GM08714 (cell line): ENCODE measurements at regions not wholly inside any gene's neighbourhood (a gene's known extent, or its start where the extent isn't known, plus 50 kb on each side); places are given as distances from the start of the nearest gene placed in this dataset.

ENCODE experiments used
- H3K4me3 ChIP-seq: fragments of 200-500 bp; sonication (Bioruptor generic); 2 replicates; pipeline ENCODE4 v1.5.1; 2014; ENCODE audit warnings: mild to moderate bottlenecking, low read length, inconsistent platforms
- ZNF274 ChIP-seq: IDR thresholded peaks from 2 replicates; pipeline ENCODE4 v1.6.1; 2012; ENCODE audit warnings: mild to moderate bottlenecking, low read depth, low read length

- no peak for TF ChIP-seq ZNF274
- H3K4me3 ChIP-seq, result no peak overlapping the region
These were observed 555.3 kb downstream of the IGSF11 start for GRCh38 chr3:118479376-118479775.

GRCh38 chr3:118480101-118480860 is 554.4 kb downstream of the IGSF11 start:
- no peak overlapping the region for H3K4me3 ChIP-seq
- no peak for TF ChIP-seq ZNF274

GRCh38 chr3:118485693-118486092 is 549.0 kb downstream of the IGSF11 start:
- no peak for TF ChIP-seq ZNF274

GRCh38 chr3:118487734-118488133 is 546.9 kb downstream of the IGSF11 start:
- TF ChIP-seq ZNF274, result no peak
- no peak overlapping the region for H3K4me3 ChIP-seq

More at GRCh38 chr3:118485693-118486092, 549.0 kb downstream of the IGSF11 start:
- no peak overlapping the region for H3K4me3 ChIP-seq

GRCh38 chr3:118488732-118489131 is 545.9 kb downstream of the IGSF11 start:
- TF ChIP-seq ZNF274, result no peak
- no peak overlapping the region for H3K4me3 ChIP-seq

- TF ChIP-seq ZNF274, result no peak
- no peak overlapping the region for H3K4me3 ChIP-seq
These were observed 539.4 kb downstream of the IGSF11 start for GRCh38 chr3:118495206-118495605.

GRCh38 chr3:118497274-118497673 is 537.4 kb downstream of the IGSF11 start:
- no peak overlapping the region for H3K4me3 ChIP-seq
- no peak for TF ChIP-seq ZNF274

- H3K4me3 ChIP-seq, result no peak overlapping the region
- TF ChIP-seq ZNF274, result no peak
These were observed 533.5 kb downstream of the IGSF11 start for GRCh38 chr3:118501152-118501551.

GRCh38 chr3:118504906-118505305 is 529.7 kb downstream of the IGSF11 start:
- TF ChIP-seq ZNF274, result no peak
- H3K4me3 ChIP-seq, result no peak overlapping the region

GRCh38 chr3:118505784-118506183 is 528.9 kb downstream of the IGSF11 start:
- TF ChIP-seq ZNF274, result no peak
- no peak overlapping the region for H3K4me3 ChIP-seq

GRCh38 chr3:118511402-118511801 is 523.2 kb downstream of the IGSF11 start:
- H3K4me3 ChIP-seq, result no peak overlapping the region
- TF ChIP-seq ZNF274, result no peak

- TF ChIP-seq ZNF274, result no peak
- no peak overlapping the region for H3K4me3 ChIP-seq
These were observed 522.3 kb downstream of the IGSF11 start for GRCh38 chr3:118512301-118512700.

GRCh38 chr3:118525077-118525476 is 509.6 kb downstream of the IGSF11 start:
- no peak overlapping the region for H3K4me3 ChIP-seq
- TF ChIP-seq ZNF274, result no peak

- no peak for TF ChIP-seq ZNF274
- no peak overlapping the region for H3K4me3 ChIP-seq
These were observed 507.7 kb downstream of the IGSF11 start for GRCh38 chr3:118526758-118527513.

GRCh38 chr3:118527514-118528044 is 507.1 kb downstream of the IGSF11 start:
- TF ChIP-seq ZNF274, result no peak

More at GRCh38 chr3:118527514-118528044, 507.1 kb downstream of the IGSF11 start:
- H3K4me3 ChIP-seq, result no peak overlapping the region
